ENCODE measurements at regions not wholly inside any gene's neighbourhood (a gene's known extent, or its start where the extent isn't known, plus 50 kb on each side); places are given as distances from the start of the nearest gene placed in this dataset.

DNA sequence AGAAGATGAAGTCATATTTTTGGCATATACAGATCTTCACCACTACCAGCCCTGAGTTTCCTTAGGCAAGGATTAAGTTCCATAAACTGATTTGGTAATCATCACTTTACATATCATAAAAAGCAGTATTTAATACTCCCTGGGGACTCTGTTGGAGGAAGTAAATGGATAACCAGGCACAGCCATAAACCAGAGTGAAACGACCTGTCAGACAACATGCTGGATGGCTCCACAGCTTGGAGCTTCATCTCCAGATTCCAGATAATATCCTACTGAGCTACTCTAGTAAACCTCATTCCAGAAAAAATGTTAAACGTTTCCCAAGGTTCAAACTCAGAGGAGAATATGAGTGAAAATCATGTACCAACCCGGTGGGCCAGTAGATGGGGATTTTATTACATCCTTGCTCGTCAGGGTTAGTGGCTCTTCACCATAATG is 109.2 kb downstream of the BASP1 start:
- TF ChIP-seq, protein P1, sequence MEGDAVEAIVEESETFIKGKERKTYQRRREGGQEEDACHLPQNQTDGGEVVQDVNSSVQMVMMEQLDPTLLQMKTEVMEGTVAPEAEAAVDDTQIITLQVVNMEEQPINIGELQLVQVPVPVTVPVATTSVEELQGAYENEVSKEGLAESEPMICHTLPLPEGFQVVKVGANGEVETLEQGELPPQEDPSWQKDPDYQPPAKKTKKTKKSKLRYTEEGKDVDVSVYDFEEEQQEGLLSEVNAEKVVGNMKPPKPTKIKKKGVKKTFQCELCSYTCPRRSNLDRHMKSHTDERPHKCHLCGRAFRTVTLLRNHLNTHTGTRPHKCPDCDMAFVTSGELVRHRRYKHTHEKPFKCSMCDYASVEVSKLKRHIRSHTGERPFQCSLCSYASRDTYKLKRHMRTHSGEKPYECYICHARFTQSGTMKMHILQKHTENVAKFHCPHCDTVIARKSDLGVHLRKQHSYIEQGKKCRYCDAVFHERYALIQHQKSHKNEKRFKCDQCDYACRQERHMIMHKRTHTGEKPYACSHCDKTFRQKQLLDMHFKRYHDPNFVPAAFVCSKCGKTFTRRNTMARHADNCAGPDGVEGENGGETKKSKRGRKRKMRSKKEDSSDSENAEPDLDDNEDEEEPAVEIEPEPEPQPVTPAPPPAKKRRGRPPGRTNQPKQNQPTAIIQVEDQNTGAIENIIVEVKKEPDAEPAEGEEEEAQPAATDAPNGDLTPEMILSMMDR (IDR thresholded peaks at IDR 0.05): no peak
- no peak for TF ChIP-seq POLR2A (IDR thresholded peaks at IDR 0.05)

Measured in testis (tissue), 2 donors.